HepG2 (cell line): ENCODE measurements at regions not wholly inside any gene's neighbourhood (a gene's known extent, or its start where the extent isn't known, plus 50 kb on each side); places are given as distances from the start of the nearest gene placed in this dataset.

Experiments used
- CREB3 ChIP-seq: sonication (generic); formaldehyde crosslinking; IDR thresholded peaks from 2 replicates; pipeline ENCODE4 v1.5.0; 2020; ENCODE audit warnings: missing genetic modification reagents
- SYNCRIP ChIP-seq: fragments of 200-400 bp; formaldehyde crosslinking; IDR thresholded peaks from 2 replicates; pipeline ENCODE4 v1.6.1; 2018; ENCODE audit warnings: mild to moderate bottlenecking, low read depth, low read length; ENCODE audit not compliant: insufficient read depth
- TBX3 ChIP-seq: fragments of 450-650 bp; IDR thresholded peaks from 2 replicates; pipeline ENCODE4 v1.6.1; 2017; ENCODE audit warnings: antibody characterized with exemption, mild to moderate bottlenecking, inconsistent platforms, borderline replicate concordance
- TOE1 ChIP-seq: sonication (generic); formaldehyde crosslinking; IDR thresholded peaks from 2 replicates; pipeline ENCODE4 v1.4.0; 2020; ENCODE audit warnings: mild to moderate bottlenecking, missing genetic modification reagents
- ZNF142 ChIP-seq: sonication (generic); formaldehyde crosslinking; IDR thresholded peaks from 2 replicates; pipeline ENCODE4 v1.4.0; 2020; ENCODE audit warnings: missing genetic modification reagents
- ZNF276 ChIP-seq: sonication (generic); formaldehyde crosslinking; IDR thresholded peaks from 2 replicates; pipeline ENCODE4 v1.4.0; 2020; ENCODE audit warnings: mild to moderate bottlenecking, low read depth, missing genetic modification reagents
- ZNF605 ChIP-seq: sonication (generic); formaldehyde crosslinking; IDR thresholded peaks from 2 replicates; pipeline ENCODE4 v1.8.0; 2022; ENCODE audit warnings: mild to moderate bottlenecking, missing genetic modification reagents

- no peak for TF ChIP-seq ZNF142 (CRISPR knock-in tag)
- no peak for TF ChIP-seq SYNCRIP
- TF ChIP-seq ZNF605, result no peak
- TF ChIP-seq TOE1 (CRISPR knock-in tag), result no peak
- no peak for TF ChIP-seq CREB3 (CRISPR knock-in tag)
- TF ChIP-seq ZNF276 (CRISPR knock-in tag), result no peak
- TF ChIP-seq TBX3, result no peak
Observed at GRCh38 chr10:4352414-4352961, 473.5 kb upstream of the AKR1E2 start (continued).
